Kidney (tissue), 13 donors: ENCODE measurements at regions not wholly inside any gene's neighbourhood (a gene's known extent, or its start where the extent isn't known, plus 50 kb on each side); places are given as distances from the start of the nearest gene placed in this dataset.

ENCODE experiments used
- DNase-seq, 5 donors: peaks; one replicate each; pipeline ENCODE4 v3.0.0-alpha.2; 2013 to 2020
- FAIRE-seq: peaks from 2 replicates; lab custom pipeline; 2012; peaks lifted over from hg19 to GRCh38; lab: Jason Lieb, UNC
- H3K27ac ChIP-seq, 2 donors: one replicate each; pipeline ENCODE4 v1.7.0; 2013; ENCODE audit warnings: low read depth in 2 of 2, low read length in 2 of 2, inconsistent platforms in 1 of 2
- H3K27me3 ChIP-seq: one replicate; pipeline ENCODE4 v1.7.1; 2013; ENCODE audit warnings: low read length, inconsistent platforms; ENCODE audit not compliant: control insufficient read depth, insufficient read depth
- H3K36me3 ChIP-seq, 3 donors: one replicate each; pipeline versions ENCODE4 v1.7.0 to v1.7.1; 2013; ENCODE audit warnings: low read length in 3 of 3, control low read depth in 1 of 3, inconsistent platforms in 1 of 3; ENCODE audit not compliant: insufficient read depth in 3 of 3, control insufficient read depth in 2 of 3
- H3K4me1 ChIP-seq, 3 donors: one replicate each; pipeline versions ENCODE4 v1.7.0 to v1.7.1; 2013; ENCODE audit warnings: low read length in 3 of 3, inconsistent platforms in 1 of 3, low read depth in 1 of 3; ENCODE audit not compliant: control insufficient read depth in 2 of 3, insufficient read depth in 2 of 3
- H3K4me3 ChIP-seq, 3 donors: one replicate each; pipeline versions ENCODE4 v1.7.0 to v1.8.1; 2013; ENCODE audit warnings: low read length in 3 of 3, control low read depth in 1 of 3, inconsistent platforms in 1 of 3
- H3K9ac ChIP-seq, 3 donors: one replicate each; pipeline versions ENCODE4 v1.7.0 to v1.7.1; 2013; ENCODE audit warnings: low read length in 3 of 3, control low read depth in 1 of 3, inconsistent platforms in 1 of 3
- H3K9me3 ChIP-seq, 3 donors: one replicate each; pipeline versions ENCODE4 v1.7.0 to v1.7.1; 2013; ENCODE audit warnings: low read length in 3 of 3, control low read depth in 1 of 3, inconsistent platforms in 1 of 3; ENCODE audit not compliant: control insufficient read depth in 2 of 3, insufficient read depth in 1 of 3
- CTCF ChIP-seq: IDR thresholded peaks from 3 replicates; pipeline ENCODE4 v1.5.1; 2012; ENCODE audit warnings: mild to moderate bottlenecking, moderate library complexity, borderline replicate concordance; ENCODE audit not compliant: insufficient read depth; ENCODE audit errors: extremely low read depth
- intact Hi-C: fragments of 100-400 bp; cut with DNase I; formaldehyde crosslinking; loops from one replicate; pipeline ENCODE4 v1.11.1; 2022
- donor health status: control.
- donor health status: control.
- donor health status: control.
- donor health status: control.
- donor health status: control.
- donor health status: DM: yes; HTN: yes; CAD: no.
- donor health status: Normal renal cell carcinoma (clear cell type).

- no peaks in the 10 kb centered on the region for H3K27me3 ChIP-seq
- DNase-seq, result no peak
Observed at GRCh38 chr15:97027772-97028171, 697.3 kb downstream of the NR2F2 start.

DNA sequence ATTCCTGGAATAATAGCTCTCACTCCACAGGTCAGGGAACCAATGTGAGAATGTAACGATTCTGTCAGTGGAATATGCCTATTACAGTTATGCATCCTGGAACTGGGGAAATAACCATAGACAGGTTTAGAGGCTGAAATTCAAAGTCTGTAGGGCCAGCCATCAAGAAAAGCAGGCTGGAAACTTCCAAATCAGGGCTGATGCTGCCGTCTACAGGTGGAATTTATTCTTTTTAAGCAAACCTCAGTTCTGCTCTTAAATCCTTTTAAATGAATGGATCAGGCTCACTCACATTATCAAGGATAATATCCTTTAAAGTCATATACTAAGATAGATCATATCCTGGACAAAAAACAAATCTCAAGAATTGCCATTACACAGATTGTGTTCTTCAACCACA, 699.8 kb downstream of the NR2F2 start:
- Histone ChIP-seq H3K27ac (no peak overlapping the region), H3K9me3 (peaks cover 0 to 3% (median 0%) of the 10 kb centered on the region in 3 donors), H3K27me3 (no peaks in the 10 kb centered on the region), H3K4me1 (no peaks in the 10 kb centered on the region), H3K36me3 (no peaks in the 10 kb centered on the region), H3K9ac (no peak overlapping the region), H3K4me3 (no peak overlapping the region)
- DNase-seq, result no peak
- no peak for TF ChIP-seq CTCF
- no peak for FAIRE-seq
- intact Hi-C loops, result no loop called here

More at GRCh38 chr15:97027772-97028171, 697.3 kb downstream of the NR2F2 start:
- TF ChIP-seq CTCF, result no peak
- Histone ChIP-seq H3K4me1 (no peaks in the 10 kb centered on the region), H3K4me3 (no peak overlapping the region), H3K9ac (no peak overlapping the region), H3K27ac (no peak overlapping the region), H3K36me3 (no peaks in the 10 kb centered on the region), H3K9me3 (peaks cover 0 to 3% (median 0%) of the 10 kb centered on the region in 3 donors)
- no peak for FAIRE-seq
- intact Hi-C loops, result no loop called here

DNA sequence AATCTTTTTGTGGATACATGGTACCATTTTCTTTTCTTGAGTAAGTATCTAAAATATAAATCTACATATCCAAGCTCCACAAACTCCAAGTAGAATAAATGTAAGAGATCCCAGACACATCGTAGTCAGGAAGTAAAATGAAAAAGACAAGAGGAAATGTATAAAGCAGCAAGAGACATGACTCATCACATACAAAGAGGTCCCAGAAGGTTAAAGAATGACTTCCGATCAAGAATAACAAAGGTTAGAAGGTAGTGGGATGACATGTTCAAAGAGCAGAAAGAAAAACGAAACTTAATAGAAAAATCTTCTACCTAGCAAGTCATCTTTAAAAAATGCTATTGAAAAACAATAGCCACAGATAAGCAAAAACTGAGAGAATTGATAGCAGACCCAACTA, 705.8 kb downstream of the NR2F2 start:
- H3K27me3 ChIP-seq, result no peaks in the 10 kb centered on the region
- FAIRE-seq (no peak), DNase-seq (no peak)
- no peaks in the 10 kb centered on the region for H3K36me3 ChIP-seq
- H3K9me3 ChIP-seq, result peaks cover 0 to 3% (median 0%) of the 10 kb centered on the region in 3 donors
- no peak for TF ChIP-seq CTCF
- no peak overlapping the region for H3K4me3 ChIP-seq
- H3K27ac ChIP-seq, result no peak overlapping the region
- intact Hi-C loops, result no loop called here
- no peaks in the 10 kb centered on the region for H3K4me1 ChIP-seq
- no peak overlapping the region for H3K9ac ChIP-seq

GRCh38 chr15:97037080-97037479, 706.6 kb downstream of the NR2F2 start:
- intact Hi-C loops, result no loop called here
- no peak for TF ChIP-seq CTCF
- Histone ChIP-seq H3K27ac (no peak overlapping the region), H3K9ac (no peak overlapping the region), H3K4me3 (no peak overlapping the region), H3K27me3 (no peaks in the 10 kb centered on the region), H3K4me1 (no peaks in the 10 kb centered on the region), H3K9me3 (peaks cover 0 to 3% (median 0%) of the 10 kb centered on the region in 3 donors), H3K36me3 (no peaks in the 10 kb centered on the region)
- FAIRE-seq, result no peak
- DNase-seq, result no peak
